Upper lobe of left lung (tissue), 6 donors: ENCODE measurements at regions not wholly inside any gene's neighbourhood (a gene's known extent, or its start where the extent isn't known, plus 50 kb on each side); places are given as distances from the start of the nearest gene placed in this dataset.

Experiments used
- ATAC-seq, 2 donors: fragments of 200-7000 bp; cut with Tn5 transposase; one replicate each; pipeline ENCODE4 v1.9.1; 2022; ENCODE audit warnings: mild to moderate bottlenecking in 2 of 2, moderate library complexity in 2 of 2; ENCODE audit not compliant: low FRiP score in 2 of 2
- DNase-seq, 2 donors: peaks; one replicate each; pipeline ENCODE4 v3.0.0-alpha.2; 2019 to 2020
- H3K27ac ChIP-seq, 4 donors: fragments of 200-600 bp; sonication (generic); one replicate each; pipeline ENCODE4 v1.5.1; 2016 to 2019
- H3K27me3 ChIP-seq, 4 donors: fragments of 200-600 bp; sonication (generic); one replicate each; pipeline ENCODE4 v1.5.1; 2017 to 2019
- H3K36me3 ChIP-seq, 4 donors: fragments of 200-600 bp; sonication (generic); one replicate each; pipeline ENCODE4 v1.5.1; 2016 to 2019
- H3K4me1 ChIP-seq, 4 donors: fragments of 200-600 bp; sonication (generic); one replicate each; pipeline ENCODE4 v1.5.1; 2018 to 2019
- H3K4me3 ChIP-seq, 4 donors: fragments of 200-600 bp; sonication (generic); one replicate each; pipeline ENCODE4 v1.5.1; 2017 to 2019; ENCODE audit warnings: mild to moderate bottlenecking in 2 of 4, moderate library complexity in 1 of 4
- H3K9me3 ChIP-seq, 4 donors: fragments of 200-600 bp; sonication (generic); one replicate each; pipeline ENCODE4 v1.5.1; 2018 to 2019
- CTCF ChIP-seq, 6 experiments: fragments of 450-650 bp in 4 of 6; fragments of 200-600 bp in 2 of 6; sonication (generic) in 2 of 6; IDR thresholded peaks; one replicate each; pipeline ENCODE4 v1.5.1; 2016 to 2019; ENCODE audit warnings: antibody characterized with exemption in 6 of 6
- EP300 ChIP-seq, 4 donors: sonication (generic); formaldehyde crosslinking; IDR thresholded peaks; one replicate each; pipeline ENCODE4 v1.5.1; 2017; ENCODE audit warnings: antibody characterized with exemption in 4 of 4, control low read depth in 2 of 4
- POLR2A ChIP-seq, 4 donors: fragments of 450-650 bp; IDR thresholded peaks; one replicate each; pipeline ENCODE4 v1.5.1; 2016 to 2017; ENCODE audit warnings: antibody characterized with exemption in 4 of 4, mild to moderate bottlenecking in 2 of 4
- POLR2AphosphoS5 ChIP-seq, 2 donors: sonication (generic); formaldehyde crosslinking; IDR thresholded peaks; one replicate each; pipeline ENCODE4 v1.5.1; 2017; ENCODE audit warnings: antibody characterized with exemption in 2 of 2
- WGBS, 2 donors: methylation state at CpG; one replicate each; pipeline ENCODE4 v1.1.5; 2017 to 2018; 5-methylcytosine and 5-hydroxymethylcytosine counted together
- donor health status: DM: no; HTN: no; CAD: no; lungs with moderate emphysema.
- donor health status: DM: no; HTN: yes; CAD: no; lungs with severe emphysema.

DNA sequence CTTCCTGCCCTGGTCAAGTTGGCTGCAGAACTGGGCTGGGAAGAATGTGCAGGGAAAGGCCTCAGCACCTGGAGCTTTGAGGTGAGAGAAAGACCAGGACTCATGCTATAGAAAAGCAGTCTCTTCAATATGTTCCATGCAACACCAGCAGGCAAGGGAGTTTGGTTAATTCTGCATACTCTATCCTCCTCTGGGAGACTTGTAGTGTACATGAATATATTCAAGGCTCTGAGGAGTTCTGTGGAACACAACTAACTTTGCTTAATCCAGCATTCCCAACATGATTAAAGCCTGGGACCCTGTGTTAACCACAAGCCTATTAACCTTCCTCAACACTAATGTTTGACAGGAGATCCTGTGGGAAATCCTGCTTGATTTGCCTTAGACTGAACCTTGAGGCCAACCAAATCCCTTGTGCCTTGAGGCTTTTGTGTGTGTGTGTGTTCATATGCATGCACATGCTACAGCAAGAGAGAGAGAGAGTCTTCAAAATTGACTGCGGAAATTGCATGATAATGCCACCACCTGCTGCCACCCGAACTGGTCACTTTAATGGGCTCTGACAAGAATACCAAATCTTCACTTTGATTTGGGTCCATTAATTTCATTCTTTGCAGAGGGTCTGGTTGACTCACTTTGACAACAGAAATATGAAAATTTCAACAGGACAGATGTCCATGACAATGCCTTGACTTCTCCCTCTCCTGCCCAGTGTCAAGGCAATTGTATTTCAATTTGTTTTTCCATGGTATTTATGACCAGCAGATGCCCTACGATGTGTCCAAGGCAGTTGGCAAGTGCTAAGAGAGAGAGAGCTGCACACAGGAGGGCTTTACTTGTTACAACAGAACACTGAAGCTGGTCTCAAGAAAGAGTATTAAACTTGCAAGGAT lies 238.2 kb upstream of the ZBED5 start:
- Histone ChIP-seq H3K9me3 (peaks cover 0 to 8% (median 3%) of the 10 kb centered on the region in 4 donors), H3K27me3 (no peaks in the 10 kb centered on the region), H3K36me3 (no peaks in the 10 kb centered on the region), H3K27ac (no peak overlapping the region), H3K4me3 (no peak overlapping the region), H3K4me1 (no peaks in the 10 kb centered on the region)
- ATAC-seq (no peak), DNase-seq (no peak)
- no peak for TF ChIP-seq POLR2AphosphoS5 (IDR thresholded peaks at IDR 0.05)
- no peak for TF ChIP-seq POLR2A (IDR thresholded peaks at IDR 0.05)
- no peak for TF ChIP-seq CTCF (IDR thresholded peaks at IDR 0.05)
- no peak for TF ChIP-seq EP300 (IDR thresholded peaks at IDR 0.05)
- 88 to 91% methylated on average over 3 of the region's 3 CpGs for WGBS, 2 donors

- DNase-seq: no peak
- 82 to 93% methylated on average over 1 of the region's 1 CpG for WGBS, 2 donors
- no peak for ATAC-seq
These were observed 232.6 kb upstream of the ZBED5 start for GRCh38 chr11:11090495-11090894.

GRCh38 chr11:11089805-11090204 lies 232.0 kb upstream of the ZBED5 start:
- no peaks in the 10 kb centered on the region for H3K36me3 ChIP-seq
- DNase-seq (no peak), ATAC-seq (no peak)
- H3K9me3 ChIP-seq: peaks cover 0 to 9% (median 4%) of the 10 kb centered on the region in 4 donors
- no peak for TF ChIP-seq CTCF (IDR thresholded peaks at IDR 0.05)
- no peak overlapping the region for H3K4me3 ChIP-seq
- H3K27ac ChIP-seq: no peak overlapping the region
- WGBS, 2 donors: 94 to 97% methylated on average over 4 of the region's 4 CpGs
- no peaks in the 10 kb centered on the region for H3K27me3 ChIP-seq
- H3K4me1 ChIP-seq: no peaks in the 10 kb centered on the region

More at GRCh38 chr11:11090495-11090894, 232.6 kb upstream of the ZBED5 start:
- Histone ChIP-seq H3K27me3 (no peaks in the 10 kb centered on the region), H3K4me3 (no peak overlapping the region), H3K36me3 (no peaks in the 10 kb centered on the region), H3K27ac (no peak overlapping the region), H3K9me3 (peaks cover 0 to 9% (median 4%) of the 10 kb centered on the region in 4 donors), H3K4me1 (no peaks in the 10 kb centered on the region)
- TF ChIP-seq CTCF (IDR thresholded peaks at IDR 0.05) (no peak), EP300 (IDR thresholded peaks at IDR 0.05) (no peak), POLR2A (IDR thresholded peaks at IDR 0.05) (no peak), POLR2AphosphoS5 (IDR thresholded peaks at IDR 0.05) (no peak)

DNA sequence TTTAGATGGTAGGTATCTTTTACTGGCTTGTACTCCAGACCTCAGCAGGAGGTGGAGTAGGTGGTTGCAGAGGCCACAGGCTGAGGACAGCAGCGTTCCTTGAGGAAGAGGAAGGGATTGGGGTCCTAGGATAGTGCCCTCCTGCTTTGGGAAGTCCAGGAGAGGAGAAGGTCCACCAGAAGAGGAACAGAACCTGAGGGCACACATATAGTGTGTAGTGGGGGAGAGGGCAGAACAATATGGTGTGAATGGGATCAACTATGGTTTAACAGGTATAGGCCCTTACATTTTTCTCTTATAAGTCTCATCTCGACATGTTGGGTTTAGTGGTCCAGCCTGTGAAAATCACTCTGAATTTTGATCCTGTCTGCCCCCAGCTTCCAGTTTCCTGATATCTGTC lies 229.1 kb upstream of the ZBED5 start:
- no peaks in the 10 kb centered on the region for H3K27me3 ChIP-seq
- no peaks in the 10 kb centered on the region for H3K4me1 ChIP-seq
- no peak for TF ChIP-seq CTCF (IDR thresholded peaks at IDR 0.05)
- no peak for TF ChIP-seq POLR2A (IDR thresholded peaks at IDR 0.05)
- no peak for TF ChIP-seq POLR2AphosphoS5 (IDR thresholded peaks at IDR 0.05)
- no peak for TF ChIP-seq EP300 (IDR thresholded peaks at IDR 0.05)
- H3K4me3 ChIP-seq: no peak overlapping the region
- DNase-seq: no peak
- H3K27ac ChIP-seq: no peak overlapping the region
- H3K36me3 ChIP-seq: no peaks in the 10 kb centered on the region
- no peak for ATAC-seq
- WGBS, 2 donors: 83 to 84% methylated on average over 2 of the region's 2 CpGs
- peaks cover 0 to 9% (median 4%) of the 10 kb centered on the region in 4 donors for H3K9me3 ChIP-seq

- Histone ChIP-seq H3K36me3 (no peaks in the 10 kb centered on the region), H3K27me3 (no peaks in the 10 kb centered on the region), H3K9me3 (no peaks in the 10 kb centered on the region), H3K27ac (no peak overlapping the region), H3K4me3 (no peak overlapping the region), H3K4me1 (no peaks in the 10 kb centered on the region)
- no peak for DNase-seq
- TF ChIP-seq CTCF (IDR thresholded peaks at IDR 0.05) (no peak), POLR2AphosphoS5 (IDR thresholded peaks at IDR 0.05) (no peak), EP300 (IDR thresholded peaks at IDR 0.05) (no peak), POLR2A (IDR thresholded peaks at IDR 0.05) (no peak)
- ATAC-seq: no peak
These were observed 227.7 kb upstream of the ZBED5 start for GRCh38 chr11:11085580-11085979.
